ENCODE measurements at regions not wholly inside any gene's neighbourhood (a gene's known extent, or its start where the extent isn't known, plus 50 kb on each side); places are given as distances from the start of the nearest gene placed in this dataset.

DNA sequence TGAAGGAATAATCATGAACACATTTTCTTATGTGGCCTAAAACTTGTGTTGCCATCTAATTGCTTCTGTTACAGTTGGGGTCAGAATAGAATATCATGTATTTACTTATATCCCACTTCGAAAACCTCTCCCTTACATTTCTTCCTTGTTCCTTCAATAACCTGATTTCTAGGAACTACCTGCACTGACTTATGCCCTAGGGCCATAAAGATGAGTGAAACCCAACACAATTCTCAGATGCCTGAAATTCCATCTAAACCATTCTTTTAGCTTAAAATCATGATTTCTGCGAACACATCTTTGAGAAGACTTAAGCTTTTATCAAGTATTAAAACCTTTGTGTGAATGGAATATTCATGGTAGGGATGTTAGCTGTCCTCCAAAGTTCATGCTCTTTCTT lies 142.7 kb downstream of the SNAPC1 start:
- H3K36me3 Mint-ChIP-seq = no peaks in the 10 kb centered on the region
- peaks cover 16% of the 10 kb centered on the region for H3K27me3 Mint-ChIP-seq
- no peak overlapping the region for H3K27ac Mint-ChIP-seq
- no peak for ATAC-seq
- H3K9me3 Mint-ChIP-seq (ENCODE audit: low read depth) = no peaks in the 10 kb centered on the region
- no peak for DNase-seq
- no peaks in the 10 kb centered on the region for H3K4me1 Mint-ChIP-seq
- CTCF ChIA-PET = interaction anchor here (0.7 to 1.0 kb wide), 3 partner anchors 10 to 830 kb away, joined by 3 read pairs; no protein-coding TSS in a partner anchor
- no peak overlapping the region for H3K4me3 Mint-ChIP-seq

DNA sequence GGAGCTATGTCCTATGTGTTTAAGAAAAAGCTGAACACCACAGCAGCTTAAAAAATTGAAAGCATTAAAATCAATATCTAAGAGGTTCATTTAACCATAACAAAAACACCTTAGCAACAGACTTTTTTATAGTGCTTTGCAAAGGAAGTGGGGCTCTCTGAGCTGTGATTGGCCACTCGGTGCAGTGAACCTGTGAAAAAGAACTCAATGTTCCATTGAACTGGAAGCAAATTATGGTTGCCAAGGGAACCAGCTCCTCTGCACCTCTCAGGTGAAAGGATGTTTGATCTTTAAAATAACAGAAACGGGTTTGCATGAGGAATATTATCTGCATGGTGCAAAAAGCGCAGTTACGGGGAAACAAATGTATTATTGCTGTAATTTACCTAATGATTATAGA lies 149.4 kb downstream of the SNAPC1 start:
- peaks cover 30% of the 10 kb centered on the region for H3K27me3 Mint-ChIP-seq
- no peak overlapping the region for H3K27ac Mint-ChIP-seq
- CTCF ChIA-PET = interaction anchor here (1.3 kb wide), 1 partner anchor 51 kb away, joined by 3 read pairs; no protein-coding TSS in a partner anchor
- H3K4me3 Mint-ChIP-seq = no peak overlapping the region
- no peaks in the 10 kb centered on the region for H3K9me3 Mint-ChIP-seq (ENCODE audit: low read depth)
- H3K4me1 Mint-ChIP-seq = no peaks in the 10 kb centered on the region
- DNase-seq (no peak), ATAC-seq (no peak)
- no peaks in the 10 kb centered on the region for H3K36me3 Mint-ChIP-seq

DNA sequence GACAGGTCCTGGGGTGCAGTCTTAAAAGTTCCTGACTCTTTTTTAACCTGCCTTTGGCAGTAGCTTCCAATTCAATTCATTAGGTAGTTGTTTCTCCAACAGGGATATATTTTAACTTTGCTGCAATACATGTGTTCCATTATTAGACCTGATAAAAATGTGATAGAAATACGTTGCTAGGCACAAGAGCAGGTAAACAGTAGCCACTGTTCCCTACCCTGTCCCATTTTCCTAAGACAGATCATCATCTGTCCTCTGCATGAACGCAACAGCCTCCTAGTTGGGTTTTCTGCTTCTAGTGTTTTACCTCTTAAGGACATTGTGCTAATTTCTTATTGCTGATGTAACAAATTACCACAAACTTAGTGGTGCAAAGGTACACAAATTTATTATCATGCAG lies 156.8 kb downstream of the SNAPC1 start:
- Mint-ChIP-seq H3K9me3 (ENCODE audit: low read depth) (no peaks in the 10 kb centered on the region), H3K36me3 (no peaks in the 10 kb centered on the region), H3K27me3 (peaks cover 52% of the 10 kb centered on the region), H3K4me3 (no peak overlapping the region), H3K4me1 (peaks cover 3% of the 10 kb centered on the region), H3K27ac (no peak overlapping the region)
- CTCF ChIA-PET = no interaction called here
- DNase-seq (no peak), ATAC-seq (no peak)

DNA sequence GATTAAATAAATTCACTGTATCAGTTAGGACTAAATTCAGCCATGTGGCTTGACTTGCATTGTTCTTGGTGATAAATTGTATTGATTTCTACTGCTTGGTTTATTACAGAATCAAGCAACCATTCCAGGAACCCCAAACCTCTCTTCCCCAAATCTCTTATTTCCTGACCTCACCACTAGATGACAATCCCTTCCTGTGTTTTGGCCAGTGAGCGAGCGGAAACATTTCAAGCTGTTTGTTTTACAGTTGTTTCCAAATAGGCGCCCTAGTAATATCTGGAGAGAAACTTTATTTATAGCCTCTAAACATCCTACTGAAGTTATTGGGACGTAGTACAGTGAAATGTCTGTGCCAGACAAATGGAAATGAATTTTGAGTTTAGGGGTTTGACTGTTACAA lies 161.1 kb downstream of the SNAPC1 start:
- DNase-seq (no peak), ATAC-seq (no peak)
- H3K27me3 Mint-ChIP-seq = peaks cover 53% of the 10 kb centered on the region
- H3K36me3 Mint-ChIP-seq = no peaks in the 10 kb centered on the region
- no peak overlapping the region for H3K4me3 Mint-ChIP-seq
- H3K4me1 Mint-ChIP-seq = peaks cover 3% of the 10 kb centered on the region
- no peaks in the 10 kb centered on the region for H3K9me3 Mint-ChIP-seq (ENCODE audit: low read depth)
- CTCF ChIA-PET = interaction anchor here (1.8 kb wide), 1 partner anchor 203 kb away, joined by 4 read pairs; no protein-coding TSS in a partner anchor
- no peak overlapping the region for H3K27ac Mint-ChIP-seq

DNA sequence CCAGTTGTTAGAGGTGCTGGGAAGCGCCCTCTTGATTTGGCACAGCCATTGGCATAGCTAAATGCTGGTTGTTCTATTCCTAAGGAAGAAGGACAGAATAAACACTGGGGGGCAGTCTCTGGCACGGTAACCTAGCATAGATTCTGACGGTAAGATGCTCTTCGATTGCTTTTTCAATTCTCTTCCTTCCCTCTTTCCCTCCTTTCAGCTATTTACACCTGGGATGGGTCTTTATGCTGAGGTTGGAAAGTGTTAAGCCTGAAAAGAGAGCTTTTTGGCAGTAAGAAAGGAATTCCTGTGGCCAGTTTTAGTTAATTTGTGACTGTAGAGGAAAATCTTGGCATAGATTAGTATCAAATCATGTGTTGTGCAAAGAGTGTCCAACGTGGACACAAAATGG lies 162.8 kb downstream of the SNAPC1 start:
- Mint-ChIP-seq H3K36me3 (no peaks in the 10 kb centered on the region), H3K4me1 (peaks cover 3% of the 10 kb centered on the region), H3K4me3 (no peak overlapping the region), H3K9me3 (ENCODE audit: low read depth) (no peaks in the 10 kb centered on the region), H3K27ac (no peak overlapping the region), H3K27me3 (peaks cover 52% of the 10 kb centered on the region)
- ATAC-seq (no peak), DNase-seq (no peak)
- CTCF ChIA-PET = interaction anchor here (1.0 to 1.2 kb wide), 3 partner anchors 30 to 203 kb away, joined by 3 to 6 read pairs (median 4); no protein-coding TSS in a partner anchor

DNA sequence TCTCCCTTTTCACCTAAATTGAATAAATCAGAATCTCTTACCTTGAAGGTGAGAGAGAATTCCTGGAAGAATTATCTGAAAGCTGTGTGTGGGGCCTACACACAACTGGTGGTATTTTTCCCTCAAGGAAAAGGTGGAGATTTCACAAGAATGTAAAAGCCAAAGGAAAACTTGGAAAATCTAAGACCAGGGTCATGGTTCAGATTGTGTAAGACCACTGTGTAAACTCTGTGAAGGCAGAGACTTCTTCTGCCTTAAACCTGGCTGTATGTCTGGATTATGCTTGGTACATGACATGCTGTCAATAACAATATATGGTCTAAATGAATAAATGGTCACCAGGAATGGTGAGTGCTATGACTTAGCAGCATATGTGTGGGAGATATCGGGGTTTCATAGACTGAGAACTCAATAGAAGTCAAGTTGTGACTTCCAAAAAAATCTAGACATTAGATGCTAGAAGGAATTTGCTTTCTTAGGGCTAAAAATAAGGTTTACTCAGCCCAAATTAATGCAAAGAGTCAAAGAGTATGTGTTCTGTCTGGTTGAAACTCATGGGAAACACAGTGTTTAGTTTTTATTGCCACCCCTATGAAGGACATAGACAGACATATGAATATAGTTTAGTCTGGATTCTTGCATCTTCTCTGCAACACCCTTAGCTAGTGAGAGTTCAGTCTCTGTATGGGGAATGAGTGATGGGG lies 163.7 kb downstream of the SNAPC1 start:
- peaks cover 3% of the 10 kb centered on the region for H3K4me1 Mint-ChIP-seq
- CTCF ChIA-PET = interaction anchor here (1.0 to 1.2 kb wide), 2 partner anchors 201 to 202 kb away, joined by 3 to 6 read pairs; no protein-coding TSS in a partner anchor

DNA sequence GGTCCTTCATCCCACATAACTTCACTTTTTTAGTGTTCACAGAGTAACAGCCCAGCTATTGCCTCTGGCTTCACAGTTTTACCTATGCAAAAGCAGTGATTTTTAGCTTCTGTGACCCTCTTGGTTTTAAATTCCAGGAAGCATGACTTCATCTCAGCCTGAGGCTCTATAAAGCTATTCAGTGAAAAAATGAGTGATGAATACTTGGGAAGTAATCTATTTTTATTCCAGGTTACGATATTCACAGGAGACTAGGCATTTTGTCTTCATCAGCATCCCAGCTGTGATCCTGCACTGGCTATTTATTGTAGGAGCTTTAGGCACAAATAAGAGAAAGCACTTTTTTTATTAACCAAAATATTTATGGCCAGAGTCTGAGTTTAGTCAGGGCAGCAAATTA lies 164.8 kb downstream of the SNAPC1 start:
- DNase-seq (no peak), ATAC-seq (no peak)
- Mint-ChIP-seq H3K9me3 (ENCODE audit: low read depth) (no peaks in the 10 kb centered on the region), H3K27ac (no peak overlapping the region), H3K4me3 (no peak overlapping the region), H3K4me1 (peaks cover 3% of the 10 kb centered on the region), H3K36me3 (no peaks in the 10 kb centered on the region), H3K27me3 (peaks cover 56% of the 10 kb centered on the region)
- CTCF ChIA-PET = interaction anchor here (0.9 to 1.3 kb wide), 2 partner anchors 32 to 200 kb away, joined by 3 to 5 read pairs; no protein-coding TSS in a partner anchor

More for the DNA sequence above, 163.7 kb downstream of the SNAPC1 start:
- H3K4me3 Mint-ChIP-seq = no peak overlapping the region
- H3K36me3 Mint-ChIP-seq = no peaks in the 10 kb centered on the region
- H3K9me3 Mint-ChIP-seq (ENCODE audit: low read depth) = no peaks in the 10 kb centered on the region
- peaks cover 54% of the 10 kb centered on the region for H3K27me3 Mint-ChIP-seq
- H3K27ac Mint-ChIP-seq = no peak overlapping the region
- ATAC-seq = no peak
- no peak for DNase-seq

DNA sequence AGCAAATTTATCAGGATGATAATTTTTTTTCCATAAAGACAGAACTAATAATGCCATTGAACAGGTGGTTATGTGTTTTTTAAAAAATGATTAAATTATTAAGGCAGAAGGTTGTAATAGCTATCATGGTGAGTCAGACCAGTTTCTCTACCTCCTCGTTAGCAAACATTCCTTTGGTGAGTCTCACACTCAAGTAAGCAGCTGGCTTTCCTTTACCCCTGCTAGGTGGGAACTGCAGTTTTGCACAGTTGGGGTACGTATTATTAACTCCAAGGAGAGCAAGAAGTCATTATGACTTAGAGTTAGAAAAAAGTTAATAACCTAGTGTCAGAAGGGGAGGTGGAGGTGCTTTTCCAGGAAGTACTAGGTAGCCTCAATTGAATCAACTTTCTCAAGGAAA lies 165.3 kb downstream of the SNAPC1 start:
- Mint-ChIP-seq H3K27me3 (peaks cover 58% of the 10 kb centered on the region), H3K36me3 (no peaks in the 10 kb centered on the region), H3K4me1 (peaks cover 3% of the 10 kb centered on the region), H3K4me3 (no peak overlapping the region), H3K27ac (no peak overlapping the region), H3K9me3 (ENCODE audit: low read depth) (no peaks in the 10 kb centered on the region)
- CTCF ChIA-PET = interaction anchor here (0.9 to 1.3 kb wide), 2 partner anchors 33 to 199 kb away, joined by 3 to 5 read pairs; no protein-coding TSS in a partner anchor
- ATAC-seq (no peak), DNase-seq (no peak)

DNA sequence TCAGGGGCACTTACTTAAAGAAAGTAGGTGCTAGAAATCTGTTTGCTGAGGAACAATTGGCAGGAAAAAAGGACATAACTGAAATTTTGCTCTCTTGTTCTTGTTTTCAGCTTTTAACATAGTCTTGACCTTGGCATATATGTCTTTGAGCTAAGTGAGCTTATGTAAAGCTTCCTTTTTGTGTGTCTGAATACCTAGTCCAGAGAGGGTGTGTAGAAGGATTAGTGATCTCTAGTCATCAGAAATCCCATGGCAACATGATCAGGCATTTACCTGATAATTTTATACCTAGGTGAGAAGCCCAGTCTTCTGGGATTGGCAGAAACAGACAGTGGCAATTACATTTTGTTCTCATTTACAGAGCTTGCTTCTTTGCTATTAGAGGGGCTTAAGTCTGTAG lies 166.1 kb downstream of the SNAPC1 start:
- DNase-seq (no peak), ATAC-seq (no peak)
- Mint-ChIP-seq H3K4me1 (peaks cover 2% of the 10 kb centered on the region), H3K27ac (no peak overlapping the region), H3K4me3 (no peak overlapping the region), H3K36me3 (no peaks in the 10 kb centered on the region), H3K9me3 (ENCODE audit: low read depth) (no peaks in the 10 kb centered on the region), H3K27me3 (peaks cover 64% of the 10 kb centered on the region)
- CTCF ChIA-PET = no interaction called here

DNA sequence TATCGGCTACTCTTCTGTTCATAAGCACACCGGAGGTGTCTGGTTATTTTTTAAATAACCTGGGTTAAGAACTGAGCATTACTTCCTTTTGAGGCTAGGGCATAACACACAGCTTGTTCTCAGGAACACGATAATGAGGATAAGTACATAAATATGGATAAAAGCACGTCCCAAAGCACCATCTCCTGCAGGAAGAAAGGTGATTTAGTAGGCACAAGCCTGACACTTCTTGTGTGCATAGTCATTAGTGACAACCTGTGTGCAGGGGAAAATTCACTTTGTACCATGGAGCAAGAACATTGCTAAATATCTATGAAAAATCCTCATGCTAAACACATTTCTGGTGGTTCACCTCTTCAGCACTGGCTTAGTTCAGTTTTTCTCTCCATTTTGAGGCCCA lies 166.5 kb downstream of the SNAPC1 start:
- no peak for DNase-seq
- CTCF ChIA-PET = no interaction called here
- H3K4me3 Mint-ChIP-seq = no peak overlapping the region
- ATAC-seq = no peak
- peaks cover 62% of the 10 kb centered on the region for H3K27me3 Mint-ChIP-seq
- H3K36me3 Mint-ChIP-seq = no peaks in the 10 kb centered on the region
- no peak overlapping the region for H3K27ac Mint-ChIP-seq
- H3K9me3 Mint-ChIP-seq (ENCODE audit: low read depth) = no peaks in the 10 kb centered on the region
- peaks cover 1% of the 10 kb centered on the region for H3K4me1 Mint-ChIP-seq

DNA sequence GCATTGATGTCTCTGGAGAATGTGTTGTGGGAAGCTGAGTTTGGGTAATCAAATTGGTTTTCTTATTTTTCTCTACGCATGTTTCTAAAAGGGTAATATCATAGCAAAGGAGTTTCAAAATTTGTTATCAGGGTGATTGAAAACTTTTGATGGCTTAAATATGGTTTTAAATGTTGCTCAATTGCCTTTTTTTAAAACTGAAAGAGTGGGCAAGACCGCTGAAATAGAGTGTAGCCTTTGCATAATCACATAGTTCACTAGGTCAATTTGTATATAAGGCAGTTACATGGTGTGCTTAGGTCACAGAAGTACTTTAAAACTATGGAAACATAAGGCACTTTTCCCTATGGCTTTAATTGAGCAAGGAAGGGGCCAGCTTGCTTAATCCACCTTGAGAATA lies 167.4 kb downstream of the SNAPC1 start:
- Mint-ChIP-seq H3K4me3 (no peak overlapping the region), H3K4me1 (no peaks in the 10 kb centered on the region), H3K36me3 (no peaks in the 10 kb centered on the region), H3K9me3 (ENCODE audit: low read depth) (no peaks in the 10 kb centered on the region), H3K27me3 (peaks cover 59% of the 10 kb centered on the region), H3K27ac (no peak overlapping the region)
- ATAC-seq (no peak), DNase-seq (no peak)
- CTCF ChIA-PET = no interaction called here

DNA sequence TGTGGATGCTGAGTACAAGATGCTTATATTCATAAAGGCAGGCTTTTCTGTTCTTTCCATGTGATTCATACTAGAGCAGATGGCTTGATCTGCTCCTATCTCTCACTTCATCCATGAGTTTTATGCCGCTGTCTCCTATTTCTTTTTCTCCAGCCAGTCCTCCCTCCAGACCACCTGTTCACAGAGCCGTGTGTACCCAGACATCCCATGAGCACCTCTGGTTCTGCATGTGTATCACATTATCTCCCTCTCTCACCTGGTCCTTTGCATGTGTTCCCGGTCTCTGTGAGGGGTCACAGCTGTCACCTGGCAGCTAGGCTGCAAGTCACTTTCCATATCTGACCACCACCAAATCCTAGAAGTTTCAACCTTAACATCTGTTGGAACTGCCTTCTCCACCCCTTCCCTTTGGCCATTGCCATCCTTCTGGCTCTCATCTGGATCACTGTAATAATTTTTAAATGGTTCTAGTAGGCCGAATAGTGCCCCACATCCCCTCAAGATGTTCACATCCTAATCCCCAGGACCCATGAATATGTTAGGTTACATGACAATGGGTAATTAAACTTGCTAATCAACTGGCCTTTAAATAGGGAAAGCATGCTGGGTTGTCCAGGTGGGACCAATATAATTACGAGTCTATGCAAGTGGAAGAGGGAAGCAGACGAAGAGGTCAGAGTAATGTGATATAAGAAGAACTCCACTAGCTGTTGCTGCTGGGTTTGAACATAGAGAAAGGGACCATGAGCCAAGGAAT lies 168.1 kb downstream of the SNAPC1 start:
- Mint-ChIP-seq H3K27me3 (peaks cover 58% of the 10 kb centered on the region), H3K4me1 (no peaks in the 10 kb centered on the region), H3K9me3 (ENCODE audit: low read depth) (no peaks in the 10 kb centered on the region), H3K4me3 (no peak overlapping the region), H3K27ac (no peak overlapping the region), H3K36me3 (no peaks in the 10 kb centered on the region)
- DNase-seq (no peak), ATAC-seq (no peak)
- CTCF ChIA-PET = no interaction called here

DNA sequence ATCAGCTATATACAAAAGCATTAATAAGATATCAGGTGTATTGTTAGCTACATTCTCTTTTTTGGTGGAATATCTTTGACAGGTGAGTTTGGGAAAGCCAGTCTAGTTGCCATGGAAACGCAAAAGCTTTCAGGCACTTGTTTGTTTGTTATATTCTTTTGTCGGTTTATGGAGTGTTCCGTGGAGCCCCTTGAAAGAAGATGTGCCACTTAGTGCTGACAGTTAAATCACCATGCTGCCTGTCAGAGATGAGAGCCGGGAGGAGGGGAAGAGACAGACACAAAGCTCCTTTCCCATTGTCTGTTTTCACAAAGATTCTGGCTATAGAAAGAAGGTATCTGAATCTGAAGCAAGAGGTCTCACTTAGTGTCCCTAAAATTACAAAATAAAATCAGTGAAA lies 170.8 kb downstream of the SNAPC1 start:
- DNase-seq (no peak), ATAC-seq (no peak)
- H3K4me1 Mint-ChIP-seq = no peaks in the 10 kb centered on the region
- CTCF ChIA-PET = interaction anchor here (0.6 kb wide), 1 partner anchor 10 kb away, joined by 3 read pairs; no protein-coding TSS in a partner anchor
- H3K27ac Mint-ChIP-seq = no peak overlapping the region
- no peaks in the 10 kb centered on the region for H3K36me3 Mint-ChIP-seq
- peaks cover 54% of the 10 kb centered on the region for H3K27me3 Mint-ChIP-seq
- no peaks in the 10 kb centered on the region for H3K9me3 Mint-ChIP-seq (ENCODE audit: low read depth)
- no peak overlapping the region for H3K4me3 Mint-ChIP-seq

DNA sequence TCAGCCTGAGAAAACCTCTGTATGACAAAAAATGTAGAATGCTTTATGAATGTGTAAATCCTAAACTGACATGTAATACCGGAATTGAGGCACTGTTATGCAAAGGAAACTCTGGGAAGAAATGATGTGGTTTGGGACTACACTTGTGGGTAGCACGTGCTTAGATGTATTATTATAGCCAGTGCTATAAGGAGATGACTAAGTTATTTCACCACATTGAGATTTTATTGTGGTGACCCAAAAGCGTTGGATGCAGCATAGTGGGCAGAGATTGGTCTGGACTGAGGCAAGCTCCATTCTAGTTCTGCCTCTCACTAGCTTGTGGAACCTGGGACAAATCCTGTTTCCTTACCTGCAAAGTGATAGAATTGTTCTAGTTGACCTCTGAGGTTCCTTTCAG lies 172.2 kb downstream of the SNAPC1 start:
- H3K36me3 Mint-ChIP-seq = no peaks in the 10 kb centered on the region
- H3K27ac Mint-ChIP-seq = no peak overlapping the region
- no peak overlapping the region for H3K4me3 Mint-ChIP-seq
- peaks cover 44% of the 10 kb centered on the region for H3K27me3 Mint-ChIP-seq
- ATAC-seq (no peak), DNase-seq (no peak)
- H3K4me1 Mint-ChIP-seq = no peaks in the 10 kb centered on the region
- H3K9me3 Mint-ChIP-seq (ENCODE audit: low read depth) = no peaks in the 10 kb centered on the region
- CTCF ChIA-PET = no interaction called here

Measured in activated CD8-positive, alpha-beta memory T cell treated with anti-CD3 and anti-CD28 coated beads, Interleukin-2, amount 10 ng/mL, durations not matched to agents 7 days and 5 days (primary cell).